WTC11 (cell line): ENCODE measurements at regions not wholly inside any gene's neighbourhood (a gene's known extent, or its start where the extent isn't known, plus 50 kb on each side); places are given as distances from the start of the nearest gene placed in this dataset.

Source experiments
- AFF4 ChIP-seq: sonication (generic); formaldehyde crosslinking; IDR thresholded peaks from 2 replicates; pipeline ENCODE4 v1.8.1; 2023; ENCODE audit warnings: mild to moderate bottlenecking, missing genetic modification reagents, borderline replicate concordance
- ARID4B ChIP-seq: sonication (generic); formaldehyde crosslinking; IDR thresholded peaks from 2 replicates; pipeline ENCODE4 v1.8.0; 2023; ENCODE audit warnings: missing genetic modification reagents, mild to moderate bottlenecking, borderline replicate concordance
- CBFB ChIP-seq: sonication (generic); formaldehyde crosslinking; IDR thresholded peaks from 2 replicates; pipeline ENCODE4 v1.8.1; 2022; ENCODE audit warnings: mild to moderate bottlenecking, low read depth, missing genetic modification reagents
- CTCF ChIP-seq: fragments of 200-600 bp; IDR thresholded peaks from 2 replicates; pipeline ENCODE4 v1.8.0; 2022; ENCODE audit warnings: antibody characterized with exemption
- E2F1 ChIP-seq: sonication (generic); formaldehyde crosslinking; IDR thresholded peaks from 2 replicates; pipeline ENCODE4 v1.8.0; 2022; ENCODE audit warnings: mild to moderate bottlenecking, missing genetic modification reagents
- E2F5 ChIP-seq: sonication (generic); formaldehyde crosslinking; IDR thresholded peaks from 2 replicates; pipeline ENCODE4 v1.8.1; 2022; ENCODE audit warnings: mild to moderate bottlenecking, moderate library complexity, missing genetic modification reagents
- ESRRA ChIP-seq: sonication (generic); formaldehyde crosslinking; IDR thresholded peaks from 2 replicates; pipeline ENCODE4 v1.8.1; 2022; ENCODE audit warnings: mild to moderate bottlenecking, missing genetic modification reagents, borderline replicate concordance
- ETV6 ChIP-seq: sonication (generic); formaldehyde crosslinking; IDR thresholded peaks from 2 replicates; pipeline ENCODE4 v1.8.1; 2022; ENCODE audit warnings: mild to moderate bottlenecking, missing genetic modification reagents
- FOXJ3 ChIP-seq: sonication (generic); formaldehyde crosslinking; IDR thresholded peaks from 2 replicates; pipeline ENCODE4 v1.9.0; 2021; ENCODE audit warnings: missing genetic modification reagents, mild to moderate bottlenecking, borderline replicate concordance
- FOXP1 ChIP-seq: sonication (generic); formaldehyde crosslinking; IDR thresholded peaks from 2 replicates; pipeline ENCODE4 v1.8.0; 2022; ENCODE audit warnings: missing genetic modification reagents, mild to moderate bottlenecking, moderate library complexity, borderline replicate concordance
- HMGXB4 ChIP-seq: sonication (generic); formaldehyde crosslinking; IDR thresholded peaks from 2 replicates; pipeline ENCODE4 v1.8.1; 2023; ENCODE audit warnings: mild to moderate bottlenecking, moderate library complexity, missing genetic modification reagents
- USF1 ChIP-seq: sonication (generic); formaldehyde crosslinking; IDR thresholded peaks from 2 replicates; pipeline ENCODE4 v1.8.0; 2022; ENCODE audit warnings: mild to moderate bottlenecking, missing genetic modification reagents
- ZBTB43 ChIP-seq: sonication (generic); formaldehyde crosslinking; IDR thresholded peaks from 2 replicates; pipeline ENCODE4 v1.8.1; 2023; ENCODE audit warnings: mild to moderate bottlenecking, missing genetic modification reagents
- ZNF121 ChIP-seq: sonication (generic); formaldehyde crosslinking; IDR thresholded peaks from 2 replicates; pipeline ENCODE4 v1.8.0; 2023; ENCODE audit warnings: missing genetic modification reagents
- ZNF263 ChIP-seq: sonication (generic); formaldehyde crosslinking; IDR thresholded peaks from 2 replicates; pipeline ENCODE4 v1.8.1; 2022; ENCODE audit warnings: low read depth, mild to moderate bottlenecking, moderate library complexity, missing genetic modification reagents
- ZNF281 ChIP-seq: sonication (generic); formaldehyde crosslinking; IDR thresholded peaks from 2 replicates; pipeline ENCODE4 v1.8.0; 2023; ENCODE audit warnings: mild to moderate bottlenecking, missing genetic modification reagents
- ZNF396 ChIP-seq: fragments of 250-450 bp; sonication (Bioruptor Pico); IDR thresholded peaks from 2 replicates; pipeline ENCODE4 v1.8.0; 2021; ENCODE audit warnings: mild to moderate bottlenecking, moderate library complexity, borderline replicate concordance
- ZNF423 ChIP-seq: fragments of 250-450 bp; sonication (Bioruptor Pico); IDR thresholded peaks from 2 replicates; pipeline ENCODE4 v2.1.2; 2022; ENCODE audit warnings: mild to moderate bottlenecking, moderate library complexity

- TF ChIP-seq E2F5 (CRISPR knock-in tag) (no peak; the same call in 1 of the 2 replicates), CBFB (CRISPR knock-in tag) (no peak), USF1 (peak; percentile 80), ZNF263 (CRISPR knock-in tag) (no peak), ZBTB43 (CRISPR knock-in tag) (no peak), FOXP1 (CRISPR knock-in tag) (peak; percentile 55; the same call in 1 of the 2 replicates), ZNF121 (CRISPR knock-in tag) (no peak), ZNF396 (no peak), CTCF (no peak), AFF4 (CRISPR knock-in tag) (no peak), ARID4B (CRISPR knock-in tag) (peak; percentile 66; the same call in 1 of the 2 replicates), ZNF281 (CRISPR knock-in tag) (no peak; the same call in 1 of the 2 replicates), E2F1 (CRISPR knock-in tag) (no peak), ETV6 (peak; percentile 64; the same call in 1 of the 2 replicates), HMGXB4 (0 out of 2 replicates have a peak, but pooled peaks have one; percentile 61), ZNF423 (CRISPR knock-in tag) (peak; percentile 65; the same call in 1 of the 2 replicates), FOXJ3 (CRISPR knock-in tag) (no peak), ESRRA (CRISPR knock-in tag) (no peak)
Measured at GRCh38 chr3:72655131-72655551, 193.1 kb downstream of the SHQ1 start (continued).
